ENCODE measurements at regions not wholly inside any gene's neighbourhood (a gene's known extent, or its start where the extent isn't known, plus 50 kb on each side); places are given as distances from the start of the nearest gene placed in this dataset.

DNA sequence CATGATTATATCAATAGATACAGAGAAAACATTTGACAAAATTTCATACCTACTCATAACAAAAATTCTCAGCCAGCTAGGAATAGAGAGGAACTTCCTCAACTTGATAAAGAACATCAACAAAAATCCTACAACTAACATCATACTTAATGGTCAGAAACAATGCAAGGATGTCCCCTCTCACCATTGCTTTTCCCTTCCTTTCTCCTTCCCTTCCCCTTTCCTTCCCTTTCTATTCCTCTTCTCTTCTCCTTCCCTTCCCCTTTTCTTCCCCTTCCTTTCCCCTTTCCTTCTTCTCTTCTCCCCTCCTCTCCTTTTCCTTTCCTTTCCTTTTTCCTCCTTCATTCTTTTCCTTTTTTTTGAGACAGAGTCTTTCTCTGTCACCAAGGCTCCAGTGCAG, 418.3 kb upstream of the B3GAT1 start:
- Histone ChIP-seq H3K4me3 (no peak overlapping the region), H3K27ac (no peak overlapping the region), H3K4me1 (no peaks in the 10 kb centered on the region), H3K9me3 (peaks cover 0 to 30% (median 0%) of the 10 kb centered on the region in 12 donors), H3K36me3 (no peaks in the 10 kb centered on the region), H3K27me3 (peaks cover 0 to 12% (median 0%) of the 10 kb centered on the region in 9 donors)
- ATAC-seq (no peak), DNase-seq (no peak)
- no peak for TF ChIP-seq POLR2A (IDR thresholded peaks at IDR 0.05)
- TF ChIP-seq, protein P1, sequence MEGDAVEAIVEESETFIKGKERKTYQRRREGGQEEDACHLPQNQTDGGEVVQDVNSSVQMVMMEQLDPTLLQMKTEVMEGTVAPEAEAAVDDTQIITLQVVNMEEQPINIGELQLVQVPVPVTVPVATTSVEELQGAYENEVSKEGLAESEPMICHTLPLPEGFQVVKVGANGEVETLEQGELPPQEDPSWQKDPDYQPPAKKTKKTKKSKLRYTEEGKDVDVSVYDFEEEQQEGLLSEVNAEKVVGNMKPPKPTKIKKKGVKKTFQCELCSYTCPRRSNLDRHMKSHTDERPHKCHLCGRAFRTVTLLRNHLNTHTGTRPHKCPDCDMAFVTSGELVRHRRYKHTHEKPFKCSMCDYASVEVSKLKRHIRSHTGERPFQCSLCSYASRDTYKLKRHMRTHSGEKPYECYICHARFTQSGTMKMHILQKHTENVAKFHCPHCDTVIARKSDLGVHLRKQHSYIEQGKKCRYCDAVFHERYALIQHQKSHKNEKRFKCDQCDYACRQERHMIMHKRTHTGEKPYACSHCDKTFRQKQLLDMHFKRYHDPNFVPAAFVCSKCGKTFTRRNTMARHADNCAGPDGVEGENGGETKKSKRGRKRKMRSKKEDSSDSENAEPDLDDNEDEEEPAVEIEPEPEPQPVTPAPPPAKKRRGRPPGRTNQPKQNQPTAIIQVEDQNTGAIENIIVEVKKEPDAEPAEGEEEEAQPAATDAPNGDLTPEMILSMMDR (IDR thresholded peaks at IDR 0.05): no peak
- intact Hi-C loops (cut with DNase I): no loop called here

DNA sequence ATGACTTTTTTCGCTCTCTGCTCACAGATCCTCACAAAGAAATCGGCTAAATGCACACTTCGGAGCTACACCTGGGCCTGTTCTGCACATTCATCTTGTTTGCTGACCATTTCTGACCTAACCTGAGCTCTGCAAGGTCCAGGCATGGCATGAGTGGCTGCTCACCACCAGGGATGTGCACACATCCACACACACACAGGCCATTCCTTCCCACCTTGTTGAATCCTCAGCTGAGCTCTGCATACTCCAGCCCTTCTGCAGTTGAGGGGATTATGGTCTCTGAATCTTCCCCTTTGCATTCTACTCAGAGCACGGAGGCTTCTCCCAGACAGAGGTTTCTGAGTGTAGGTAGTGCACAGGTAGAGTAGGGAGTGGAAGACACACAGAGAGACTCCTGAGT, 411.9 kb upstream of the B3GAT1 start:
- no peaks in the 10 kb centered on the region for H3K36me3 ChIP-seq
- WGBS, 4 donors: 71 to 86% (median 81%) methylated on average over 4 of the region's 4 CpGs
- ATAC-seq (no peak), DNase-seq (no peak)
- H3K4me1 ChIP-seq: no peaks in the 10 kb centered on the region
- TF ChIP-seq, protein P1 (IDR thresholded peaks at IDR 0.05): no peak
- no peak for TF ChIP-seq POLR2A (IDR thresholded peaks at IDR 0.05)
- peaks cover 0 to 50% (median 0%) of the 10 kb centered on the region in 9 donors for H3K27me3 ChIP-seq
- H3K4me3 ChIP-seq: no peak overlapping the region
- intact Hi-C loops (cut with DNase I): no loop called here
- H3K27ac ChIP-seq: no peak overlapping the region
- peaks cover 0 to 1% (median 0%) of the 10 kb centered on the region in 12 donors for H3K9me3 ChIP-seq

DNA sequence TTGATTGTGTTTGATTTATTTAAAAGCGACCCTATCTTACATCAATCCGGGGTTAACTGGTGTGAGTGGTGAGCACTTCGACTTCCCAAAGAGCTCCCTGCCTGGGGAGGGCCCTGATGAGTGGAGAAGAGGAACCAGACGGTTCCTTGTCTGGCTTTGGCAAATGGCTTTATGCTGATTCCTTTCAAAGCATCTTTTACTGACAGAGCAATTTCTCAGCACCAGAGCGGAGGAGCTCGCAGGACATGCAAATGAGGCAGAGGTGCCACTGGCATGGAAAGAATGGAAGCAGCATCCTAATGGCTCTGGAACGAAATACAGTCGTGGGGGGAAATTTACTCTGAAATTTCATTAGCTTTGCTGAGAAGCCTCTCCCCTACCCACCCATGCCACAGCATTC, 410.9 kb upstream of the B3GAT1 start:
- Histone ChIP-seq H3K9me3 (no peaks in the 10 kb centered on the region), H3K27ac (no peak overlapping the region), H3K4me1 (no peaks in the 10 kb centered on the region), H3K27me3 (peaks cover 0 to 61% (median 5%) of the 10 kb centered on the region in 9 donors), H3K36me3 (no peaks in the 10 kb centered on the region), H3K4me3 (no peak overlapping the region)
- intact Hi-C loops (cut with DNase I): no loop called here
- TF ChIP-seq POLR2A (IDR thresholded peaks at IDR 0.05): no peak
- TF ChIP-seq, protein P1 (IDR thresholded peaks at IDR 0.05): no peak
- ATAC-seq (no peak), DNase-seq (no peak)
- WGBS, 4 donors: 56 to 63% (median 58%) methylated on average over 8 of the region's 8 CpGs

DNA sequence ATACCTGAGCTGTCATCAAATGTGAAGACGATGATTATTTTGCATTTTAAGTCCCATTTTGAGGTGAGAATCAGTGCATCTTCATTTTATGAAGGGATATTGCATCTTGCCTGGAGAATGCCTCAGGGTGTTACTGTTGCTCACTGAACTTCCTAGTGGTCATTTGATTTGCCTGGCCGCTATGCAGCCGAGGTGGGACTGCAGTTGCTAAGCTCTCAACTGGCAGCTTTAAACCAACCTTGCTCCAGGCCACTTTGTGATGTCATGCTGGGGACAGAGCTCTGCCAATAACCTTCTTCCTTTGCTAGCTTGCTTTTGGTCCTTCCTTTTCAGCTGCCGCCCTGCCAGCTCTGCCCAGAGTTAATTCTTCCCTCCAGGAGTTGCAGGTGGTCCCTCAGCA, 409.4 kb upstream of the B3GAT1 start:
- 58 to 73% (median 68%) methylated on average over 4 of the region's 4 CpGs for WGBS, 4 donors
- TF ChIP-seq POLR2A (IDR thresholded peaks at IDR 0.05): no peak
- TF ChIP-seq, protein P1 (IDR thresholded peaks at IDR 0.05): no peak
- no peaks in the 10 kb centered on the region for H3K4me1 ChIP-seq
- intact Hi-C loops (cut with DNase I): no loop called here
- H3K9me3 ChIP-seq: no peaks in the 10 kb centered on the region
- H3K27me3 ChIP-seq: peaks cover 0 to 75% (median 5%) of the 10 kb centered on the region in 9 donors
- no peak overlapping the region for H3K4me3 ChIP-seq
- no peak for ATAC-seq
- DNase-seq: no peak
- no peak overlapping the region for H3K27ac ChIP-seq
- no peaks in the 10 kb centered on the region for H3K36me3 ChIP-seq

All from heart left ventricle (tissue), 16 donors.